ENCODE measurements at regions not wholly inside any gene's neighbourhood (a gene's known extent, or its start where the extent isn't known, plus 50 kb on each side); places are given as distances from the start of the nearest gene placed in this dataset.
"Not testable (repeated sequence)": the region's sequence is repeated elsewhere in the genome, so short reads cannot be mapped to it uniquely, and the experiment has no call there.

DNA sequence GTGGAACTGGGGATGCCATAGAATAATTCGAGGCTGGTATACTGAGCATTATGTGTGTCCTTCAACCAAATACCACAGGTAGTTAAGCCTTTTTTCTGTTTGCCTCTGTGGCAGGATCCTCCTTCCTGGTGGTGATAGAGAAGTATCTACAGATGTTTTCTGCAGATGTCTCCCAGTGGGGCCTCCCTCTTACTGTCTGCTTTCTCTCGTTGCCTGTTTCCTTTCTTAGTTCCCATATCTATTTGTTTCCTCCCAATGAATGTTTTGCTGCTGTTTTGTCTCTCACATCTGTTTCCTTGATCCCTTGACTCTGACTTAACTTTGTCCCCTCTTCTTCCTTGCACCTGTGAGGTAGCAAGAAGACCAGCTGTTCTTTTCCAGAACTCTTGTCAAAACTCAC lies 130.9 kb upstream of the NUDT12 start:
- Histone ChIP-seq H3K27ac (ENCODE audit: low read depth, low read length) (no peak overlapping the region), H3K4me1 (ENCODE audit: control insufficient read depth in 3 of 3, insufficient read depth in 3 of 3, low read length in 3 of 3) (no peaks in the 10 kb centered on the region), H3K9me3 (ENCODE audit: control insufficient read depth in 3 of 3, low read length in 3 of 3) (no peaks in the 10 kb centered on the region), H3K9ac (ENCODE audit: low read depth in 1 of 3, low read length in 3 of 3) (no peak overlapping the region), H3K4me3 (ENCODE audit: low read length in 3 of 3) (no peak overlapping the region), H3K36me3 (ENCODE audit: control insufficient read depth in 3 of 3, insufficient read depth in 3 of 3, low read length in 3 of 3) (no peaks in the 10 kb centered on the region), H3K27me3 (ENCODE audit: control insufficient read depth in 3 of 3, insufficient read depth in 3 of 3, low read length in 3 of 3) (no peaks in the 10 kb centered on the region)

DNA sequence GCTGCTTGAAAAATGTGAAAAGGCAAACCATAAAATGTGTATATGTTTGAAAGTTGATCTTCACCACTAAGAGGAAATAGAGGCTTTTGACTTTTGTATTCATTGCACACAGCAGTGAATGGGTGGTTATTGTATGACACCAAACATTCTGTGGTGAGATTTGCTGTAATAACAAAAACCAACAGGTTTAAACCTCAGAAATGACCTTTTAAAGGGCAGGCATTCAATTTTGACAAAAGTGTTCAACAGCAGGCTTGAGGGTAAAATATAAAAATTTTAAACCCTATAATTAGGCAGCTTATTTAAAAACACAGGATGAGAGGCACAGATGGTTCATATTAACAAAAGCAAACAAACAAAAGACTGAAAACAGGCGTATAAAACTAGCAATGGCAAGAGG lies 128.1 kb upstream of the NUDT12 start:
- Histone ChIP-seq H3K36me3 (ENCODE audit: control insufficient read depth in 3 of 3, insufficient read depth in 3 of 3, low read length in 3 of 3) (no peaks in the 10 kb centered on the region), H3K27me3 (ENCODE audit: control insufficient read depth in 3 of 3, insufficient read depth in 3 of 3, low read length in 3 of 3) (no peaks in the 10 kb centered on the region), H3K4me3 (ENCODE audit: low read length in 3 of 3) (no peak overlapping the region), H3K4me1 (ENCODE audit: control insufficient read depth in 3 of 3, insufficient read depth in 3 of 3, low read length in 3 of 3) (no peaks in the 10 kb centered on the region), H3K9ac (ENCODE audit: low read depth in 1 of 3, low read length in 3 of 3) (no peak overlapping the region), H3K27ac (ENCODE audit: low read depth, low read length) (no peak overlapping the region), H3K9me3 (ENCODE audit: control insufficient read depth in 3 of 3, low read length in 3 of 3) (peaks cover 0 to 2% (median 0%) of the 10 kb centered on the region in 3 donors)

DNA sequence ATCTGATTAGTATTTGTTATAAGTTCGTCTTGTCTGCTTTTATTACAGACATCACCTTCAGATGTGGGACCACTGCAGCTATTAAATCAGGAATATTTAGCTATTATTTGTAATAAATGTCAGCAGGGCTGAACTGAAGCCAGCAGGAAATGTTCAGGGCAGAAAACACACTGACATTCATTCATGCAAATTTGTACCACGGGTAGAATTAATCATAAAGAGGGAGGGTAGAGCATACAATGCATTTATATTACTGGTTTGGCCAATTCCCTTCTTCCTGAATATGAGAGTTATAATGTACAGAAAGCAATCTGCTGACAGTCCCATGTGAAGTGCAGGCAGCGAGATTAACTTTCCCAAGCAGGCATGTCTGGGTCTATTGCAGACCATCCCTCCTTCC lies 117.3 kb upstream of the NUDT12 start:
- H3K9ac ChIP-seq (ENCODE audit: low read depth in 1 of 3, low read length in 3 of 3), result no peak overlapping the region
- no peaks in the 10 kb centered on the region for H3K27me3 ChIP-seq (ENCODE audit: control insufficient read depth in 3 of 3, insufficient read depth in 3 of 3, low read length in 3 of 3)
- no peak overlapping the region for H3K27ac ChIP-seq (ENCODE audit: low read depth, low read length)
- no peaks in the 10 kb centered on the region for H3K36me3 ChIP-seq (ENCODE audit: control insufficient read depth in 3 of 3, insufficient read depth in 3 of 3, low read length in 3 of 3)
- no peak overlapping the region for H3K4me3 ChIP-seq (ENCODE audit: low read length in 3 of 3)
- no peaks in the 10 kb centered on the region for H3K4me1 ChIP-seq (ENCODE audit: control insufficient read depth in 3 of 3, insufficient read depth in 3 of 3, low read length in 3 of 3)
- H3K9me3 ChIP-seq (ENCODE audit: control insufficient read depth in 3 of 3, low read length in 3 of 3), result no peaks in the 10 kb centered on the region

DNA sequence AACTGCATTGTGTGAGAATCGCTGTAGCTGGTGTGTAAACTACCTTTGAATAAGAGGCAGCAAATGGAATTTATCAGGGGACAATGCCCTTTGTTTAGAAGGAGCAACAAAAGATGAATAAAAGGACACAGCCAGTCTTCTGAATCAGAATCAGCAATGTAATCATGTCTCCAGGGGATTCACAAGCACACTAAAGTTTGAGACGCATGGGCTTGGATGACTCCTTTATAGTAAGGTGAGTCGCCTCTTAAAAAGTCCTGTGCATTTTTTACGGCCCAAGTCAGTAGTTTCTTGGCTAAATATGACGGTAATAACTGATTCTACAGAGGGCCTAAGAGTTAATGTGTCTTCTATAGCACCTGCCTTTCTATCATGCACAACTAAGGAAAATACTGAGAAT lies 113.6 kb upstream of the NUDT12 start:
- H3K27ac ChIP-seq (ENCODE audit: low read depth, low read length); H3K4me3 ChIP-seq (ENCODE audit: low read length in 3 of 3); H3K27me3 ChIP-seq (ENCODE audit: control insufficient read depth in 3 of 3, insufficient read depth in 3 of 3, low read length in 3 of 3); H3K9ac ChIP-seq (ENCODE audit: low read depth in 1 of 3, low read length in 3 of 3); H3K9me3 ChIP-seq (ENCODE audit: control insufficient read depth in 3 of 3, low read length in 3 of 3); H3K4me1 ChIP-seq (ENCODE audit: control insufficient read depth in 3 of 3, insufficient read depth in 3 of 3, low read length in 3 of 3); H3K36me3 ChIP-seq (ENCODE audit: control insufficient read depth in 3 of 3, insufficient read depth in 3 of 3, low read length in 3 of 3): not testable (repeated sequence)

DNA sequence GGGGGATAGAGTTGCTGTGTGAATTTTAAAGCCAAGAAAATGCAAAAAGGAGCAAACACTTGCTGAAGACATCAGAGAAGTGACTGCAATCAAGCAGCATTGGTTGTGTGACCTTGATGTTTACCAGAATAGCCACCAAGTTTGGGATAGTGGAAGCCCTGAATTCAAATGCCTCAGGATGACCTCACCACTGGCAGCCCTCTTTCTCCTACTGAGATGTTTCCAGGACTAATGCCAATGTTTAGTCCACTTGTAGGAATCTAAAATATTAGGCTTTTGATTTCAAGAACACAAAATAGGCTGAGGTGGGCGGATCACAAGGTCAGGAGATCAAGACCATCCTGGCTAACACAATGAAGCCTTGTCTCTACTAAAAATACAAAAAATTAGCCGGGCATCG lies 112.2 kb upstream of the NUDT12 start:
- H3K4me3 ChIP-seq (ENCODE audit: low read length in 3 of 3), result no peak overlapping the region
- H3K4me1 ChIP-seq (ENCODE audit: control insufficient read depth in 3 of 3, insufficient read depth in 3 of 3, low read length in 3 of 3), result no peaks in the 10 kb centered on the region
- H3K9me3 ChIP-seq (ENCODE audit: control insufficient read depth in 3 of 3, low read length in 3 of 3), result no peaks in the 10 kb centered on the region
- no peak overlapping the region for H3K9ac ChIP-seq (ENCODE audit: low read depth in 1 of 3, low read length in 3 of 3)
- H3K27me3 ChIP-seq (ENCODE audit: control insufficient read depth in 3 of 3, insufficient read depth in 3 of 3, low read length in 3 of 3), result no peaks in the 10 kb centered on the region
- H3K36me3 ChIP-seq (ENCODE audit: control insufficient read depth in 3 of 3, insufficient read depth in 3 of 3, low read length in 3 of 3), result no peaks in the 10 kb centered on the region
- H3K27ac ChIP-seq (ENCODE audit: low read depth, low read length), result no peak overlapping the region

DNA sequence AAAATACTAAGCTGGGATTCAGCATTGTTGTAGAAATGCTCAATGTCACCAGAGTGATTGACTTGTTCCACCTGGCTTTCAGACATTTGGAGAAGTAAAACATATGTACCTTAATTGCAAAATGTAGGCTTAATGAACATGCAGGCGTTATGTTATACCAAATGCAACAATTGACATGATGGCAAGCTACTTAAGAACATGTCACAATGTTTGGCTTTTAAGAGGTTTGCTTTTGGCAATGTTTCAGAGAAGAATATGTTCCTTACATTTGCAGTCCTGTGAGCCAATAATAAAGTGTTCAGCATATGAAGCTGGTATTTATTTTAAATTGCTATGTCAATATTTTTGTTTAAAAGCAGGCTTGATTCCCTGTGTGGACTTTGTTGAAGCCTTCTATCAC lies 111.7 kb upstream of the NUDT12 start:
- H3K4me1 ChIP-seq (ENCODE audit: control insufficient read depth in 3 of 3, insufficient read depth in 3 of 3, low read length in 3 of 3), result no peaks in the 10 kb centered on the region

DNA sequence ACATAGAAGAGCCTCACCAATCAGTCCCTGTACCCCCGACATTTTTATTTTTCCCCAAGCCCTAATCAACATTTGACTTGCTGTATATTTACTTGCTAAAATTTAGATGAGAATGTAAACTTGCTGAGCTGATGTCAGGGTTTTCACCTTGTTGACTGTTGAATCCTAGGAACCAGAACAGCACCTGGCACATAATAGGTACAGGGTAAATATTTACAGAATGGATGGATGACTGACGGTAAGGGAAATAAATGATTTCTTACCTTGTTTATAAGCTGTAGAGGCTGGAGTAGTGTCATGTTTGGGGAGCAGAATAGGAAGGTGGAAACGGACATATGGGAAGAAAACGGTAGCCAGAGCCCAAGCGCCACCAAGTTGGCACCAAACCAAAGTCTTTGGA lies 107.0 kb upstream of the NUDT12 start:
- Histone ChIP-seq H3K4me3 (ENCODE audit: low read length in 3 of 3) (no peak overlapping the region), H3K4me1 (ENCODE audit: control insufficient read depth in 3 of 3, insufficient read depth in 3 of 3, low read length in 3 of 3) (no peaks in the 10 kb centered on the region), H3K9me3 (ENCODE audit: control insufficient read depth in 3 of 3, low read length in 3 of 3) (no peaks in the 10 kb centered on the region), H3K9ac (ENCODE audit: low read depth in 1 of 3, low read length in 3 of 3) (no peak overlapping the region), H3K27me3 (ENCODE audit: control insufficient read depth in 3 of 3, insufficient read depth in 3 of 3, low read length in 3 of 3) (no peaks in the 10 kb centered on the region), H3K36me3 (ENCODE audit: control insufficient read depth in 3 of 3, insufficient read depth in 3 of 3, low read length in 3 of 3) (no peaks in the 10 kb centered on the region), H3K27ac (ENCODE audit: low read depth, low read length) (no peak overlapping the region)

More for the DNA sequence above, 111.7 kb upstream of the NUDT12 start:
- Histone ChIP-seq H3K9me3 (ENCODE audit: control insufficient read depth in 3 of 3, low read length in 3 of 3) (no peaks in the 10 kb centered on the region), H3K4me3 (ENCODE audit: low read length in 3 of 3) (no peak overlapping the region), H3K27me3 (ENCODE audit: control insufficient read depth in 3 of 3, insufficient read depth in 3 of 3, low read length in 3 of 3) (no peaks in the 10 kb centered on the region), H3K9ac (ENCODE audit: low read depth in 1 of 3, low read length in 3 of 3) (no peak overlapping the region), H3K27ac (ENCODE audit: low read depth, low read length) (no peak overlapping the region), H3K36me3 (ENCODE audit: control insufficient read depth in 3 of 3, insufficient read depth in 3 of 3, low read length in 3 of 3) (no peaks in the 10 kb centered on the region)

DNA sequence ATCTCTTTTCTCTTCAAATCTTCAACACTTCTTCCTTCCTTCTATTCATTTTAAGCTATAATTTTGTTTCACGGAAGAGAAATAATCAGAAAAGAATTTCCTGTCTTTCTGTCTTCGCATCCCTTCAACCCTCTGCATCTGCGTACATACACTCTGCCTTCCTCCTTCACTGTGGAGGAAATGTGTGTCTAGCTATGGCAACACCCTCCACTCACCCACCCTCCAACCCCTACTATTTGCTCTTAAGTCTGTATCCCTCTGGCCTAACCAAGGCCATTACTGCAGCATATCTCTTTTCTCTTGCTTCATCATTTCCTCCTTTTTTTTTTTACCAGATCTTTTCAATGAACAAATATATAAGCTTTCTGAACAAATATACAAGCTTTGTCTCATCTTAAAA lies 105.7 kb upstream of the NUDT12 start:
- no peaks in the 10 kb centered on the region for H3K36me3 ChIP-seq (ENCODE audit: control insufficient read depth in 3 of 3, insufficient read depth in 3 of 3, low read length in 3 of 3)
- H3K9me3 ChIP-seq (ENCODE audit: control insufficient read depth in 3 of 3, low read length in 3 of 3), result no peaks in the 10 kb centered on the region
- H3K27ac ChIP-seq (ENCODE audit: low read depth, low read length), result no peak overlapping the region
- no peaks in the 10 kb centered on the region for H3K4me1 ChIP-seq (ENCODE audit: control insufficient read depth in 3 of 3, insufficient read depth in 3 of 3, low read length in 3 of 3)
- H3K4me3 ChIP-seq (ENCODE audit: low read length in 3 of 3), result no peak overlapping the region
- no peaks in the 10 kb centered on the region for H3K27me3 ChIP-seq (ENCODE audit: control insufficient read depth in 3 of 3, insufficient read depth in 3 of 3, low read length in 3 of 3)
- H3K9ac ChIP-seq (ENCODE audit: low read depth in 1 of 3, low read length in 3 of 3), result no peak overlapping the region

DNA sequence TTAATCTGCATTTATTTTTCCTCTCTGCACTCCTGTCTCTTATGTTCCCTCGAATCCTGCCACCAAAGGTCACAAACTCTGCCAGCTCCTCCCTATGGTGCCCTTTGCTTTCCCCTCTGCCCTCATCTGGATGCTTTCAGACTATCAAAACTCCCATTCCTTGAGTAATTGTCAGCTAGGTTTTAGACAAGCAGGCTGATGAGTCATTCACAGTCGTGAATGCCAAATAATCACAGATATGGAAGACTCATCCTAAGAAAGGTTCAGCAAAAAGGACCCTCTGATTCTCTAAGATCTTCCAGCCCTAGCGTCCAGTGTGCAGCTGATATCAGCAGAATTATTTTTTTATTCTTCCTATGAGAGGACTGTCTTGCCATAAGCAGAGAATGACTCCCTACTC lies 104.5 kb upstream of the NUDT12 start:
- Histone ChIP-seq H3K27ac (ENCODE audit: low read depth, low read length) (no peak overlapping the region), H3K9me3 (ENCODE audit: control insufficient read depth in 3 of 3, low read length in 3 of 3) (peaks cover 0 to 3% (median 0%) of the 10 kb centered on the region in 3 donors), H3K4me1 (ENCODE audit: control insufficient read depth in 3 of 3, insufficient read depth in 3 of 3, low read length in 3 of 3) (no peaks in the 10 kb centered on the region), H3K27me3 (ENCODE audit: control insufficient read depth in 3 of 3, insufficient read depth in 3 of 3, low read length in 3 of 3) (no peaks in the 10 kb centered on the region), H3K36me3 (ENCODE audit: control insufficient read depth in 3 of 3, insufficient read depth in 3 of 3, low read length in 3 of 3) (no peaks in the 10 kb centered on the region), H3K4me3 (ENCODE audit: low read length in 3 of 3) (no peak overlapping the region), H3K9ac (ENCODE audit: low read depth in 1 of 3, low read length in 3 of 3) (no peak overlapping the region)

DNA sequence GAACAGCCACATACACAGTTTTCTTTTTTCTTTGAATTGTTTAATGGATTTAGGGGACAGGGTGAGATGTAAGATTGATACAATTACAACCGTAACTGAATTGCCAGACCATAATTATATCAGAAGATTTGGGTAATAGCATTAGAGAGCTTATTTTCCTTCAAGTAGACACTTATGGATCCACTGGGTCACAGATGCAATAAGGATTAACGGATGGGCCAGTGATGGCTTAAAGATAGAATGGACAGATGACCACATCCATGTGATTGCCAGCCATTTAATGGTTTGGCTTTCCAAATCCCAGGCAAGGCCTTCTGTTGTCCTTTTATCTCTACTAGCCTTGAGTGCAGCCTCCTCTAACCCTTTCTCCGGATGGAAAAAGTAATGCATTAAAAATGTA lies 94.7 kb upstream of the NUDT12 start:
- Histone ChIP-seq H3K36me3 (ENCODE audit: control insufficient read depth in 3 of 3, insufficient read depth in 3 of 3, low read length in 3 of 3) (no peaks in the 10 kb centered on the region), H3K27ac (ENCODE audit: low read depth, low read length) (no peak overlapping the region), H3K9me3 (ENCODE audit: control insufficient read depth in 3 of 3, low read length in 3 of 3) (no peaks in the 10 kb centered on the region), H3K9ac (ENCODE audit: low read depth in 1 of 3, low read length in 3 of 3) (no peak overlapping the region), H3K27me3 (ENCODE audit: control insufficient read depth in 3 of 3, insufficient read depth in 3 of 3, low read length in 3 of 3) (no peaks in the 10 kb centered on the region), H3K4me1 (ENCODE audit: control insufficient read depth in 3 of 3, insufficient read depth in 3 of 3, low read length in 3 of 3) (no peaks in the 10 kb centered on the region), H3K4me3 (ENCODE audit: low read length in 3 of 3) (no peak overlapping the region)

DNA sequence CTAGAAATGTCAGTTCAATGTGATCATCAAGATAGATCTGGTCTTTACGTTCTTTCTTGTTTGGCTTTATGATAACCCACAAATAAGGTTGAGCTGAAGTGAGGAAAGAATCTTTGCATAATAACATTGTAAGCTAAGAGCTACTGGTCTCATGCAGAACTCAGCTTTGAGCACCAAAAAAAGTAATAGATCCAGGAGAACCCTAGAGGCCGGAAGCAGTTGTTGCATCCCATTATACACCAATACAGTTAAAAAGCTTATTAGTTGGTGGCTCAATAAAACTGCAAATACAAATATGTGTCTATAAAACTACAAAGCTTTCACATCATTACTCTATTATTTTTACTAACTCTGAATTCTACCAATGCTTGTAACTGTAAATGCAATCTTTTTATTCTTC lies 85.5 kb upstream of the NUDT12 start:
- Histone ChIP-seq H3K9ac (ENCODE audit: low read depth in 1 of 3, low read length in 3 of 3) (no peak overlapping the region), H3K27me3 (ENCODE audit: control insufficient read depth in 3 of 3, insufficient read depth in 3 of 3, low read length in 3 of 3) (no peaks in the 10 kb centered on the region), H3K4me1 (ENCODE audit: control insufficient read depth in 3 of 3, insufficient read depth in 3 of 3, low read length in 3 of 3) (no peaks in the 10 kb centered on the region), H3K36me3 (ENCODE audit: control insufficient read depth in 3 of 3, insufficient read depth in 3 of 3, low read length in 3 of 3) (no peaks in the 10 kb centered on the region), H3K27ac (ENCODE audit: low read depth, low read length) (no peak overlapping the region), H3K4me3 (ENCODE audit: low read length in 3 of 3) (no peak overlapping the region), H3K9me3 (ENCODE audit: control insufficient read depth in 3 of 3, low read length in 3 of 3) (no peaks in the 10 kb centered on the region)
